K562 (cell line): ENCODE measurements at regions not wholly inside any gene's neighbourhood (a gene's known extent, or its start where the extent isn't known, plus 50 kb on each side); places are given as distances from the start of the nearest gene placed in this dataset.

Experiments
- ATAC-seq: fragments of 200-7000 bp; cut with Tn5 transposase; 3 replicates; pipeline ENCODE4 v1.9.1; 2020; ENCODE audit warnings: moderate library complexity
- BruUV-seq: library from RNA; stranded (reverse); fragments of 400-500 nt; replicated peaks from 2 replicates; lab custom pipeline; 2021; lab: Mats Ljungman, UMichigan
- CTCF ChIA-PET: fragments of 300-600 bp; formaldehyde crosslinking; extraction: SDS; loops from one replicate; lab custom pipeline; 2021; ENCODE audit warnings: low intra/inter-chr PET ratio; lab: Yijun Ruan, JAX
- POLR2A ChIA-PET: fragments of 300-600, 350-650 bp; sonication (Branson Sonifier 250); formaldehyde crosslinking; extraction: SDS; loops from one replicate; lab custom pipeline; 2021; ENCODE audit warnings: antibody characterized with exemption, inconsistent platforms; lab: Yijun Ruan, JAX
- DNase-seq, 4 experiments: peaks; one replicate each; pipeline versions ENCODE4 v3.0.0 to v3.0.0-alpha.2; 2011 to 2018; ENCODE audit warnings: low spot score in 3 of 4, mixed read lengths in 3 of 4; ENCODE audit errors: extremely low read depth in 1 of 4
- FAIRE-seq: peaks from 2 replicates; lab custom pipeline; 2011; peaks lifted over from hg19 to GRCh38; lab: Jason Lieb, UNC
- H2AFZ ChIP-seq: 2 replicates; pipeline ENCODE4 v1.6.0; 2011; ENCODE audit warnings: low read depth, low read length, control low read depth, inconsistent platforms
- H3K27ac ChIP-seq: fragments of 200-600 bp; 3 replicates; pipeline ENCODE4 v1.8.0; 2011; ENCODE audit warnings: low read depth, mild to moderate bottlenecking, control low read depth, inconsistent platforms, low read length, moderate library complexity, mixed read lengths; ENCODE audit errors: extremely low read depth
- H3K27me3 ChIP-seq, 2 experiments: fragments of 300-600 bp in 1 of 2; 2 replicates in 1 of 2; 3 replicates in 1 of 2; pipeline versions ENCODE4 v1.6.0 to v1.8.0; 2011; ENCODE audit warnings: inconsistent platforms in 2 of 2, low read length in 2 of 2, mild to moderate bottlenecking in 1 of 2, mixed read lengths in 1 of 2, moderate library complexity in 1 of 2; ENCODE audit not compliant: control insufficient read depth in 2 of 2, insufficient read depth in 2 of 2
- H3K36me3 ChIP-seq: fragments of 300-600 bp; 3 replicates; pipeline ENCODE4 v1.8.0; 2011; ENCODE audit warnings: mild to moderate bottlenecking, low read length, inconsistent platforms; ENCODE audit not compliant: control insufficient read depth, insufficient read depth
- H3K4me1 ChIP-seq, 2 experiments: fragments of 200-600 bp in 1 of 2; replicated peaks in 1 of 2; 2 replicates in 1 of 2; 3 replicates in 1 of 2; pipeline versions ENCODE4 v1.5.1 to v1.8.0; 2011; ENCODE audit warnings: inconsistent platforms in 2 of 2, low read length in 2 of 2, mild to moderate bottlenecking in 1 of 2, mixed read lengths in 1 of 2, moderate library complexity in 1 of 2; ENCODE audit not compliant: control insufficient read depth in 2 of 2, insufficient read depth in 2 of 2
- H3K4me2 ChIP-seq: 2 replicates; pipeline ENCODE4 v1.6.1; 2011; ENCODE audit warnings: low read length, control low read depth, inconsistent platforms, mixed read lengths; ENCODE audit not compliant: insufficient read depth
- H3K4me3 ChIP-seq: fragments of 200-600 bp; sonication (generic), shearing (Covaris generic); 2 replicates; pipeline ENCODE4 v1.5.1; 2016; ENCODE audit warnings: control low read depth, inconsistent platforms
- H3K79me2 ChIP-seq: fragments of 200-600 bp; 3 replicates; pipeline ENCODE4 v1.8.0; 2011; ENCODE audit warnings: low read length, inconsistent platforms; ENCODE audit not compliant: control insufficient read depth, insufficient read depth
- H3K9ac ChIP-seq, 2 experiments: 2 replicates each; pipeline versions ENCODE4 v1.6.0 to v1.6.1; 2011; ENCODE audit warnings: low read depth in 2 of 2, low read length in 2 of 2, control low read depth in 1 of 2, inconsistent platforms in 1 of 2, mild to moderate bottlenecking in 1 of 2, mixed read lengths in 1 of 2; ENCODE audit not compliant: insufficient read depth in 1 of 2
- H3K9me1 ChIP-seq: one replicate; pipeline ENCODE4 v1.6.0; 2011; ENCODE audit warnings: inconsistent platforms, mild to moderate bottlenecking, low read length, moderate library complexity; ENCODE audit not compliant: control insufficient read depth, insufficient read depth
- H3K9me3 ChIP-seq: replicated peaks from 2 replicates; pipeline ENCODE4 v1.5.1; 2011; ENCODE audit warnings: low read depth, low read length, inconsistent platforms; ENCODE audit not compliant: control insufficient read depth, insufficient read depth
- H4K20me1 ChIP-seq: replicated peaks from 2 replicates; pipeline ENCODE4 v1.6.1; 2011; ENCODE audit warnings: low read length, inconsistent platforms, mixed read lengths; ENCODE audit not compliant: control insufficient read depth, insufficient read depth
- HBP1 ChIP-seq: fragments of 450-650 bp; formaldehyde crosslinking; IDR thresholded peaks from 2 replicates; pipeline ENCODE4 v1.4.0; 2022; ENCODE audit warnings: missing genetic modification characterization
- ZBTB49 ChIP-seq: sonication (generic); formaldehyde crosslinking; IDR thresholded peaks from 2 replicates; pipeline ENCODE4 v1.8.0; 2022; ENCODE audit warnings: missing genetic modification reagents, mild to moderate bottlenecking, borderline replicate concordance
- ZNF12 ChIP-seq: sonication (generic); formaldehyde crosslinking; IDR thresholded peaks from 2 replicates; pipeline ENCODE4 v1.4.0; 2020; ENCODE audit warnings: mild to moderate bottlenecking, missing genetic modification reagents
- WGBS: fragments of 100-300 bp; shearing (Covaris generic); methylation state at CpG from one replicate; pipeline ENCODE4 v1.1.6; 2016; ENCODE audit warnings: low coverage, mixed read lengths; ENCODE audit not compliant: insufficient coverage; ENCODE audit errors: missing lambda C conversion rate; 5-methylcytosine and 5-hydroxymethylcytosine counted together
- in situ Hi-C: fragments of 300-500 bp; cut with MboI; formaldehyde crosslinking; loops from 4 replicates; pipeline ENCODE4 v1.15.0; 2018; ENCODE audit warnings: inconsistent platforms, mixed read lengths
- intact Hi-C: fragments of 100-400 bp; cut with micrococcal nuclease; formaldehyde crosslinking; loops from 2 replicates; pipeline ENCODE4 v1.14.2; 2022

- TF ChIP-seq HBP1 (CRISPR knock-in tag) (no peak), ZNF12 (no peak)
- TF ChIP-seq, all 486 proteins: peak for 0
Measured at GRCh38 chr2:234318361-234318760, 178.5 kb downstream of the ARL4C start (continued).

- no peak for TF ChIP-seq ZBTB49 (CRISPR knock-in tag)
- Histone ChIP-seq H3K9me1 (no peaks in the 10 kb centered on the region), H3K79me2 (no peaks in the 10 kb centered on the region), H3K4me1 (no peaks in the 10 kb centered on the region), H3K27ac (no peak overlapping the region), H2AFZ (no peak overlapping the region), H3K4me3 (no peak overlapping the region), H3K27me3 (no peaks in the 10 kb centered on the region; a peak in 1 of 5 replicates), H4K20me1 (no peaks in the 10 kb centered on the region), H3K9me3 (no peaks in the 10 kb centered on the region), H3K4me2 (no peak overlapping the region), H3K36me3 (no peaks in the 10 kb centered on the region), H3K9ac (no peak overlapping the region)
- no peak for DNase-seq
- BruUV-seq, result no TSS peak
- in situ Hi-C loops, result no loop called here
- ChIA-PET CTCF (no interaction called here), POLR2A (no interaction called here)
- no peak for ATAC-seq
- WGBS, result 3% methylated on average over 4 of the region's 4 CpGs
- no peak for FAIRE-seq
- intact Hi-C loops, result no loop called here
Measured at GRCh38 chr2:234313558-234313957, 183.3 kb downstream of the ARL4C start.
